ENCODE measurements at regions not wholly inside any gene's neighbourhood (a gene's known extent, or its start where the extent isn't known, plus 50 kb on each side); places are given as distances from the start of the nearest gene placed in this dataset.
A peak's percentile ranks its signal among the peaks of the same experiment; 100 is the strongest.
"Not testable (repeated sequence)": the region's sequence is repeated elsewhere in the genome, so short reads cannot be mapped to it uniquely, and the experiment has no call there.

DNA sequence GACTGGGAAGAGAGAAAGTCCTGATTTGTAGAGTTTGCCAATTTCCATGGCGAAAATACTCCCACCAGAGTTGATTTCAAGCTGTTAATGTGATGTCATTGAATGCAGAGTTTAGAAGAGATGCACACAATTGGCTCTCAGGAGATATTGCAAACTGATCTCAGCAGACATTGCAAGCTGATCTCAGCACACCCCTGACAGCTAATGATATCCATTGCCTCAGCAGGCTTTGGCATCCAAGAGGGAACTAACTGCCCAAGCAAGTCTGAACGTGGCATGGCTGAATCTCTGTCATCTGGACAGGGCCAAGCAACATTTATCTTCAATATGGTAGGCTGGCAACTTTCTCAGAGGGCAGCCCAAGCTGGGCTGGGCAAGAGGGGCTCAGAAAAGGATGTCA, 78.4 kb upstream of the CYP1B1 start:
- Mint-ChIP-seq H3K4me1 (ENCODE audit: low read depth) (no peaks in the 10 kb centered on the region), H3K4me3 (no peak overlapping the region), H3K9me3 (no peaks in the 10 kb centered on the region), H3K27ac (no peak overlapping the region), H3K36me3 (ENCODE audit: low read depth) (no peaks in the 10 kb centered on the region), H3K27me3 (peaks cover 42% of the 10 kb centered on the region)
- no peak for DNase-seq

DNA sequence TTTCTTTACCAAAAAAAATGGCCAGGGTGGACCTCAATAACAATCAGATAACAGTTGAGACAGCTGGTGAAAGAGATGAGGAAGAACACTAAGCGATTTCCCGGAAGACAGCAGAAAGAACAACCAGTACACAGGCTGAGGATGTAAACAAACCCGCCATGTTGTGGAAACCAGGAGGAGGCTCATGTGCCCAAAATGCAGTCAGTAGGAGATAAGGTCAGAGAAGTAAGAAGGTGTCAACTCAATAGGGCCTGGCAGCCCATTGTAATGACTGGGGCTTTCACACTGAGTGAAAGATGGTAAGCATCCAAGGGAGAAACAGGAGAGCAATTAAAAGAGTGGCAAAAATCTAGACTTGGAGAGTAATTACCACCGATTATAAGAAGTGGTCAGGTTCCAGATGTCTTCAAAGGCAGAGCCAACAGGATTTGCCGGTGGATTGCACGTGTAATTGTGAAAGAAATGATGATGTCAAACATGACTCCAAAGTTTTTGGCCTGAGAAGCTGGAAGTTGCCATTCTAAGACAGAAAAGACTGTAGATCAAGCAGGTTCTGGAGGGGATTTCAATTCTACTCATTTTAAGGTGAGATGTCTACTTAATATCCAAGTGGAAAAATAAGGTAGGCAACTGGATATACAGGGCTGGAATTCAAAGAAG, 77.7 kb upstream of the CYP1B1 start:
- no peak overlapping the region for H3K27ac Mint-ChIP-seq
- H3K36me3 Mint-ChIP-seq (ENCODE audit: low read depth): no peaks in the 10 kb centered on the region
- no peaks in the 10 kb centered on the region for H3K4me1 Mint-ChIP-seq (ENCODE audit: low read depth)
- H3K9me3 Mint-ChIP-seq: no peaks in the 10 kb centered on the region
- no peak for DNase-seq
- peaks cover 45% of the 10 kb centered on the region for H3K27me3 Mint-ChIP-seq
- H3K4me3 Mint-ChIP-seq: no peak overlapping the region

DNA sequence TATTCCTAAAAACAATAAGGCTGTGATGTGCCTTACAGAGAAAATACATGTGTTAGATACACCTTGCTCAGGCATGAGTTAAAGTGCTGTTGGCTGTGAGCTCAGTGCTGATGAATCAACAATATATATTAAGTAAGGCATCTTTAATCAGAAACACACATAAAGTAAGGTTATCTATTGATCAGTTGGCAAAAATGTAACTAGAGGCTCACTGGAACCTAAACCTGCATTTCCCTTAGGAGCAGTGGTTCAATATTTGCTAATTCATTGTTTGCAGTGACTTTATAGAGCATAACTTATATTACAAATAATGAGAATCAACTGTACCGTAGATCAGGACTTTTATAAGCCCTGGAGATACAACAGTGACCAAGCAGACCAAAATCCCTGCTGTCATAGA, 77.0 kb upstream of the CYP1B1 start:
- Mint-ChIP-seq H3K9me3 (no peaks in the 10 kb centered on the region), H3K36me3 (ENCODE audit: low read depth) (no peaks in the 10 kb centered on the region), H3K4me3 (no peak overlapping the region), H3K27me3 (peaks cover 45% of the 10 kb centered on the region), H3K4me1 (ENCODE audit: low read depth) (no peaks in the 10 kb centered on the region), H3K27ac (no peak overlapping the region)
- no peak for DNase-seq

DNA sequence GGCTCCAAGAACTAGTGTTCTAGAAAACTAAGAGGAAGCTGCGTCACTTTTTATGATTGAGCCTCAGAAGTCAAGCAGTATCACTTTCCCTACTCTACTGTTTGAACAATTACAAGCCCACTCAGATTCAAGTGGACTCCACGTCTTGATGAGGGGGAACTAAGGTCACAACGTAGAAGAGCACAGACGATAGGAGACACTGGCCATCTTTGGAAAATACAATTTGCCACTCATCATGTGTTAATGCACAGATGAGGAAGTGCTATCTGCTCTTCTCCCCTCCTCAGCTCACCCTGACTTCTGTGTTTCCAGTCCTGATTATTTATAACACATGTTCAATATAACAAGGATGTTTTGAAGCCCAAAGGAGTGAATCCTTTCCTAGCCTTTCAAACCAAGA, 76.1 kb upstream of the CYP1B1 start:
- Mint-ChIP-seq H3K36me3 (ENCODE audit: low read depth) (no peaks in the 10 kb centered on the region), H3K4me3 (no peak overlapping the region), H3K27ac (no peak overlapping the region), H3K27me3 (peaks cover 37% of the 10 kb centered on the region), H3K9me3 (no peaks in the 10 kb centered on the region), H3K4me1 (ENCODE audit: low read depth) (peaks cover 4% of the 10 kb centered on the region)
- DNase-seq: no peak

- Mint-ChIP-seq H3K4me3 (no peak overlapping the region), H3K4me1 (ENCODE audit: low read depth) (peaks cover 14% of the 10 kb centered on the region), H3K27me3 (peaks cover 21% of the 10 kb centered on the region), H3K36me3 (ENCODE audit: low read depth) (no peaks in the 10 kb centered on the region), H3K27ac (no peak overlapping the region), H3K9me3 (no peaks in the 10 kb centered on the region)
- DNase-seq: no peak
Measured at GRCh38 chr2:38149531-38149930, 73.6 kb upstream of the CYP1B1 start.

DNA sequence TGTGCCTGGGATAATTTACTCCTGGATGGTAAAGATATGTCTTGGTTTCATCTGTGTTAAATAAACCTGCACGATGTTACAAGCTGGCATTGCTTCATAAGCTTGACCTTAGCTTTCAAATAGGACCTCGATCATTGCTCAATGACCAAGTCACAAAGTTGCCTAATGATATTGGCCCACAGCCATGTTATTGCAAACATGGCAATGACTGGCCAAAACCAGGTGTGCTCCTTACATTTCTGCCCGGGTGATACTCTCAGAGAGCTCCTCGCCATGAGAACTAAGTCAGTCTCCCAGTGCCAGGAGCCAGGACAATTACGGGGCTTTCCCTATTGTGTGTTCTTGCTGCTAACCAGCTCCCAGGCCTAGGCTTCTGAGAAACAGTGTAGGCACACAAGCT, 72.5 kb upstream of the CYP1B1 start:
- no peak overlapping the region for H3K27ac Mint-ChIP-seq
- peaks cover 13% of the 10 kb centered on the region for H3K27me3 Mint-ChIP-seq
- no peaks in the 10 kb centered on the region for H3K36me3 Mint-ChIP-seq (ENCODE audit: low read depth)
- H3K9me3 Mint-ChIP-seq: no peaks in the 10 kb centered on the region
- H3K4me3 Mint-ChIP-seq: no peak overlapping the region
- peaks cover 14% of the 10 kb centered on the region for H3K4me1 Mint-ChIP-seq (ENCODE audit: low read depth)
- no peak for DNase-seq

DNA sequence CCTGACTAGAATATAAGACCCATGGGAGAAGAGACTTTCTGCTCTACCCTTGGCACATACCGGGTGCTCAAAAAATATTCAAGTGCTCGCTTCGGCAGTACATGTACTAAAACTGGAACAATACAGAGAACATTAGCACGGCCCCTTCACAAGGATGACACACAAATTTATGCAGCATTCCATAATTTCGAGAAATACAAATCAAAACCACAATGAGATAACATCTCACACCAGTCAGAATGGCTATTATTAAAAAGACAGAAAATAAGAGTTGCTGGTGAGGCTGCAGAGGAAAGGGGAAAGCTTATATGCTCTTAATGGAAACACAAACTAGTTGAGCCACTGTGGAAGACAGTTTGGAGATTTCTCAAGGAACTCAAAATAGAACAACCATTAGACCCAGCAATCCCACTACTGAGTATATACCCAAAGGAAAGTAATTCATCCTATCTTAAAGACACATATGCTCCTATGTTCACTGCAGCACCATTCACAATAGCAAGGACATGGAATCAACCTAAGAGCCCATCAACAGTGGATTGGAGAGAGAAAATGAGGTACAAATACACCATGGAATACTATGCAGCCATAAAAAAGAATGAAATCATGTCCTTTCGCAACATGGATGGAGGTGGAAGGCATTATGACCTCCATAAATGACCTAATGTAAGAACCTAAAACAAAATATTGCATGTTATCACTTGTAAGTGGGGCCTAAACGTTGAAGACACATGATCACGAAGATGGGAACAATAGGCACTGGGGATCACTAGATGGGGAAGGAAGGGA, 71.6 kb upstream of the CYP1B1 start:
- no peak overlapping the region for H3K27ac Mint-ChIP-seq
- no peak for DNase-seq
- H3K36me3 Mint-ChIP-seq (ENCODE audit: low read depth): no peaks in the 10 kb centered on the region

GRCh38 chr2:38146907-38147307, 71.0 kb upstream of the CYP1B1 start:
- no peak overlapping the region for H3K4me3 Mint-ChIP-seq
- peaks cover 14% of the 10 kb centered on the region for H3K27me3 Mint-ChIP-seq
- H3K4me1 Mint-ChIP-seq (ENCODE audit: low read depth): peaks cover 14% of the 10 kb centered on the region
- peak overlapping the region; percentile 74 for H3K27ac Mint-ChIP-seq
- no peak for DNase-seq
- H3K36me3 Mint-ChIP-seq (ENCODE audit: low read depth): no peaks in the 10 kb centered on the region
- no peaks in the 10 kb centered on the region for H3K9me3 Mint-ChIP-seq

More for the DNA sequence above, 71.6 kb upstream of the CYP1B1 start:
- H3K4me3 Mint-ChIP-seq: no peak overlapping the region
- peaks cover 11% of the 10 kb centered on the region for H3K27me3 Mint-ChIP-seq
- H3K4me1 Mint-ChIP-seq (ENCODE audit: low read depth): peaks cover 14% of the 10 kb centered on the region
- no peaks in the 10 kb centered on the region for H3K9me3 Mint-ChIP-seq

- no peak for DNase-seq
- no peaks in the 10 kb centered on the region for H3K36me3 Mint-ChIP-seq (ENCODE audit: low read depth)
- peaks cover 14% of the 10 kb centered on the region for H3K4me1 Mint-ChIP-seq (ENCODE audit: low read depth)
- H3K27ac Mint-ChIP-seq: peak overlapping the region; percentile 74
- H3K9me3 Mint-ChIP-seq: no peaks in the 10 kb centered on the region
- H3K4me3 Mint-ChIP-seq: no peak overlapping the region
- H3K27me3 Mint-ChIP-seq: peaks cover 13% of the 10 kb centered on the region
Measured at GRCh38 chr2:38146275-38146906, 70.4 kb upstream of the CYP1B1 start.

DNA sequence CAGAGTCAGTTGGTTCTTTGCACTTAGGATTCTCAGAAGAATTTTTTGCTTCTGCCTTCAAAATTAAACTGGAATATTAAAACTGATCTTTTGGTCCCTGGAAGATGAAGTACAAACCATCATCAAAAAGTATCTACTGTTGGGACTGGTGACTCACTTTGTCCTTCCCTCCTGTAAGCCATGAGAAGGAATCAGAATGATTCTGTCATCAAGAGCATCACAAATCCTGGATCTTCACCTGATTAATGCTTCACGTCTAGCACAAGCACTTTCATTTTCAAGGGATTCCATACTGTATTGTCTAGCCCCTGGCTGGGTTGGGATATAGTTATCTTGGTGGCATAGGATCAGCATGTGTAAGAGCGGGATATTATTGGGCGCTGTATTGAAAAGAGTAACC, 69.3 kb upstream of the CYP1B1 start:
- peaks cover 14% of the 10 kb centered on the region for H3K4me1 Mint-ChIP-seq (ENCODE audit: low read depth)

DNA sequence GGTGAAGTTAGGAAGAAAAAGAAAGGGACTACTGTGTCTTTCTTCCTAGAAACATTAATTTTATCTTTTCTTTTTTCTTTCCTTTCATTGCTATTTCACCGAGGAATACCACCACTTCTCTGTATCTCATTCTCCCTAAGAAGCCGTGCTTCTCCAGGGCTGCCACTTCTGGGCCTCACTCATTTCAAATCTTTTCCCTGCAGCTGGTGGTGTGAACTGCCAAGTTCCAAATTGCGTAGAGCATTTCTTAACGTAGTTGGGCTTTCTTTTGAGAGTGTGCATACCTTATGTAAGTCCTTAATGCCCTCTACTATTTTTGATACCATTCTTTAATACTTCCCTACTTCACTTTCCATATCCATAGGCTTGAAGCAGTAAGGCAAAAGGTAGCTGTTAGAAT, 66.7 kb upstream of the CYP1B1 start:
- no peak for DNase-seq
- Mint-ChIP-seq H3K36me3 (ENCODE audit: low read depth) (no peaks in the 10 kb centered on the region), H3K9me3 (no peaks in the 10 kb centered on the region), H3K27me3 (peaks cover 11% of the 10 kb centered on the region), H3K4me1 (ENCODE audit: low read depth) (peaks cover 14% of the 10 kb centered on the region), H3K27ac (no peak overlapping the region), H3K4me3 (no peak overlapping the region)

More for the DNA sequence above, 69.3 kb upstream of the CYP1B1 start:
- no peak overlapping the region for H3K27ac Mint-ChIP-seq
- no peak overlapping the region for H3K4me3 Mint-ChIP-seq
- peaks cover 12% of the 10 kb centered on the region for H3K27me3 Mint-ChIP-seq
- no peak for DNase-seq
- no peaks in the 10 kb centered on the region for H3K9me3 Mint-ChIP-seq
- no peaks in the 10 kb centered on the region for H3K36me3 Mint-ChIP-seq (ENCODE audit: low read depth)

DNA sequence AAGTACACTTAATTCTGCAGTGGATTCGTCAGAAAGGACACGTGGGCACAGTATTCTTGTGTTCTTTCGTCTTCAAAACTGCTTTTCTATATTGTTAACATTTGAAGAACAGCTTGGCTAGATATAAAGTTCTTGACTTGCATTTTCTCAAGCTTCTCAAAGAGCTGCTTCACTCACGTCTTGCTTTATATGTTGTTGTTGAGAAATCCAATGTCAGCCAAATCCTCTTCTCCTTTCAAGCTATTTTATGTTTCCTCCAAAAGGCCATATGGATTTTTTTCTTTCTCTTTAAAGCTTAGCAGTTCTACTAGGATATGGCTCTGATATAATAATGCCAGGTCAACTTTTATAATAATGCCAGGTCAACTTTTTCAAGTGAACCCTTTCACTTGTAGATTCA, 65.5 kb upstream of the CYP1B1 start:
- Mint-ChIP-seq H3K27me3 (peaks cover 19% of the 10 kb centered on the region), H3K9me3 (no peaks in the 10 kb centered on the region), H3K4me3 (no peak overlapping the region), H3K4me1 (ENCODE audit: low read depth) (peaks cover 5% of the 10 kb centered on the region), H3K36me3 (ENCODE audit: low read depth) (no peaks in the 10 kb centered on the region), H3K27ac (no peak overlapping the region)
- no peak for DNase-seq

- DNase-seq: no peak
- no peaks in the 10 kb centered on the region for H3K9me3 Mint-ChIP-seq
- no peaks in the 10 kb centered on the region for H3K36me3 Mint-ChIP-seq (ENCODE audit: low read depth)
- peaks cover 29% of the 10 kb centered on the region for H3K27me3 Mint-ChIP-seq
- H3K4me3 Mint-ChIP-seq: no peak overlapping the region
- no peaks in the 10 kb centered on the region for H3K4me1 Mint-ChIP-seq (ENCODE audit: low read depth)
- no peak overlapping the region for H3K27ac Mint-ChIP-seq
Measured at GRCh38 chr2:38138996-38139395, 63.0 kb upstream of the CYP1B1 start.

- DNase-seq: no peak
- Mint-ChIP-seq H3K9me3 (no peaks in the 10 kb centered on the region), H3K4me3 (no peak overlapping the region), H3K27me3 (peaks cover 29% of the 10 kb centered on the region), H3K4me1 (ENCODE audit: low read depth) (no peaks in the 10 kb centered on the region), H3K27ac (no peak overlapping the region), H3K36me3 (ENCODE audit: low read depth) (no peaks in the 10 kb centered on the region)
Measured at GRCh38 chr2:38138419-38138818, 62.5 kb upstream of the CYP1B1 start.

DNA sequence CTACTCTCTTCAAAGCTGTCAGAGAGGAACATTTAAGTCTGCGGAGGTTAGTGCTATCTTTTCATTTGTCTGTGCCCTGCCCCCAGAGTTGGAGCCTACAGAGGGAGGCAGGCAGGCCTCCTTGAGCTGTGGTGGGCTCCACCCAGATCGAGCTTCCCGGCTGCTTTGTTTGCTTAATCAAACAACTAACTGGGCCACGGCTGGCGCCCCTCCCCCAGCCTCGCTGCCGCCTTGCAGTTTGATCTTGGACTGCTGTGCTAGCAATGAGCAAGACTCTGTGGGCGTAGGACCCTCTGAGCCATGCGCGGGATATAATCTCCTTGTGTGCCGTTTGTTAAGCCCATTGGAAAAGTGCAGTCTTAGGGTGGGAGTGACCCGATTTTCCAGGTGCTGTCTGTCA, 62.0 kb upstream of the CYP1B1 start:
- H3K4me1 Mint-ChIP-seq (ENCODE audit: low read depth); H3K36me3 Mint-ChIP-seq (ENCODE audit: low read depth); H3K27ac Mint-ChIP-seq; DNase-seq; H3K9me3 Mint-ChIP-seq; H3K4me3 Mint-ChIP-seq: not testable (repeated sequence)
- peaks cover 29% of the 10 kb centered on the region for H3K27me3 Mint-ChIP-seq
